HEK293 (cell line): ENCODE measurements at regions not wholly inside any gene's neighbourhood (a gene's known extent, or its start where the extent isn't known, plus 50 kb on each side); places are given as distances from the start of the nearest gene placed in this dataset.

Experiments
- CTCF ChIP-seq: fragments of 450-650 bp; formaldehyde crosslinking; IDR thresholded peaks from 2 replicates; pipeline ENCODE4 v1.5.1; 2016; ENCODE audit warnings: missing biosample characterization, missing genetic modification characterization
- KLF10 ChIP-seq: fragments of 450-650 bp; IDR thresholded peaks from 2 replicates; pipeline ENCODE4 v1.5.1; 2018; ENCODE audit warnings: missing biosample characterization, mild to moderate bottlenecking, missing genetic modification characterization
- ZNF174 ChIP-seq: fragments of 450-650 bp; formaldehyde crosslinking; IDR thresholded peaks from 2 replicates; pipeline ENCODE4 v1.5.0; 2017; ENCODE audit warnings: missing biosample characterization, mild to moderate bottlenecking, missing genetic modification characterization

GRCh38 chr5:91493086-91493485, 110.0 kb upstream of the ARRDC3 start:
- TF ChIP-seq KLF10 (tag by site-specific recombination) (no peak), ZNF174 (tag by site-specific recombination) (no peak), CTCF (tag by site-specific recombination) (no peak)
